GM12875 (cell line): ENCODE measurements at regions not wholly inside any gene's neighbourhood (a gene's known extent, or its start where the extent isn't known, plus 50 kb on each side); places are given as distances from the start of the nearest gene placed in this dataset.

Experiments
- H3K4me3 ChIP-seq: one replicate; pipeline ENCODE4 v1.5.1; 2011; ENCODE audit warnings: low read depth, low read length, control low read depth
- TF ChIP-seq, protein P1 (sequence below): IDR thresholded peaks from 2 replicates; pipeline ENCODE4 v1.5.1; 2011; ENCODE audit warnings: low read depth, mild to moderate bottlenecking, control low read depth, inconsistent platforms, low read length, moderate library complexity, borderline replicate concordance; ENCODE audit not compliant: insufficient read depth

- no peak overlapping the region for H3K4me3 ChIP-seq
- TF ChIP-seq, protein P1, sequence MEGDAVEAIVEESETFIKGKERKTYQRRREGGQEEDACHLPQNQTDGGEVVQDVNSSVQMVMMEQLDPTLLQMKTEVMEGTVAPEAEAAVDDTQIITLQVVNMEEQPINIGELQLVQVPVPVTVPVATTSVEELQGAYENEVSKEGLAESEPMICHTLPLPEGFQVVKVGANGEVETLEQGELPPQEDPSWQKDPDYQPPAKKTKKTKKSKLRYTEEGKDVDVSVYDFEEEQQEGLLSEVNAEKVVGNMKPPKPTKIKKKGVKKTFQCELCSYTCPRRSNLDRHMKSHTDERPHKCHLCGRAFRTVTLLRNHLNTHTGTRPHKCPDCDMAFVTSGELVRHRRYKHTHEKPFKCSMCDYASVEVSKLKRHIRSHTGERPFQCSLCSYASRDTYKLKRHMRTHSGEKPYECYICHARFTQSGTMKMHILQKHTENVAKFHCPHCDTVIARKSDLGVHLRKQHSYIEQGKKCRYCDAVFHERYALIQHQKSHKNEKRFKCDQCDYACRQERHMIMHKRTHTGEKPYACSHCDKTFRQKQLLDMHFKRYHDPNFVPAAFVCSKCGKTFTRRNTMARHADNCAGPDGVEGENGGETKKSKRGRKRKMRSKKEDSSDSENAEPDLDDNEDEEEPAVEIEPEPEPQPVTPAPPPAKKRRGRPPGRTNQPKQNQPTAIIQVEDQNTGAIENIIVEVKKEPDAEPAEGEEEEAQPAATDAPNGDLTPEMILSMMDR: no peak
These were observed 190.4 kb upstream of the TSC22D2 start for GRCh38 chr3:150217691-150218090.

- TF ChIP-seq, protein P1: no peak
- no peak overlapping the region for H3K4me3 ChIP-seq
These were observed 191.1 kb upstream of the TSC22D2 start for GRCh38 chr3:150216866-150217600.

- no peak overlapping the region for H3K4me3 ChIP-seq
- TF ChIP-seq, protein P1: no peak
These were observed 191.9 kb upstream of the TSC22D2 start for GRCh38 chr3:150216041-150216811.

- H3K4me3 ChIP-seq: no peak overlapping the region
- TF ChIP-seq, protein P1: no peak
These were observed 192.5 kb upstream of the TSC22D2 start for GRCh38 chr3:150215616-150216015.

DNA sequence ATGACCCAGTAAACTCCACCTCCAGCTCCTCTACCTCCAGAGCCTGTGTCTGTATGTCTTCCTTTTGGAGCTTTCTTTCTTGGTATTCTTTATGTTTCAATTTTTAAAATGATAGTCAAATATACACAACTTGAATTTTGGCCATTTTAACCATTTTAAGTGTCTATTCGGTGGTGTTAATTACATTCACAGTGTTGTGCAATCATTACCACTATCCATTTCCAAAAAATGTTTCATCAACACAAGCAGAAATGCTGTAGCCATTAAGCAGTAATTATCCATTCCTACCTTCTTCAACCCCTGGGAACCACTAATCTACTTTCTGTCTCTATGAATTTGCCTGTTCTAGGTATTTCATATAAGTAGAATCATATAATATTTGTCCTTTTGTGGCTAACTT lies 194.5 kb upstream of the TSC22D2 start:
- TF ChIP-seq, protein P1: no peak
- no peak overlapping the region for H3K4me3 ChIP-seq

DNA sequence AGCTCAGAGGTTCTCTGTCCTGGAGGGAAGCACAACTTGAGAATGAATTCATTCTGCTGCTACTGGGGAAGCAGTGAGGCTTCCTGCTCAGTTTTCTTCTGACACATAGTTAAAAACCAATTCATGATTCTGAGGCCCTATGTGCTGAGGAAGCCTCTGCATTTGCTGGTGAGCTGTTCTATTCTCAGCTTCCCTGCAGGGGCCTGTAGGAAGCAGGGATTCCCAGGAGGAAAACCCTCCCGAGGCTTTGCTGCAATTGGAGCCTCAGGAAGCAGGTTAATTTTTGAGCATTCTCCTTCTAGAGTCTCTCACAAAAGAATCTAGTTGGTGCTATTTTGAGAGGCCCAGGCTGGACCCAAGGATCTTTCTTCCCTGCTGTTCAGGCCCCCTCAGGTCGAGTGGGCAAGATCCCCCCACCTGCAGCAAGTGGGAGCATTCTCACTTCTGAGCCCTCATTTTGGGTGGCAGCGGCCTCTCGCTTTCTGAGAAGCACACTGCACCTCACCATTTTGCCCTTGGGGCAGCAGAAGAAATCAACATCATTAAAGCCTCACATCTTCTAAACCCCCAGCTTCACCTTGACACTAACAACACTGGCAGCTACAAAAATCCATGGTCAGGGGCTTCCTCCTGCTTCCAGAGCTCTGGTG lies 197.5 kb upstream of the TSC22D2 start:
- TF ChIP-seq, protein P1: no peak
- H3K4me3 ChIP-seq: no peak overlapping the region
